ENCODE measurements at regions not wholly inside any gene's neighbourhood (a gene's known extent, or its start where the extent isn't known, plus 50 kb on each side); places are given as distances from the start of the nearest gene placed in this dataset.

DNA sequence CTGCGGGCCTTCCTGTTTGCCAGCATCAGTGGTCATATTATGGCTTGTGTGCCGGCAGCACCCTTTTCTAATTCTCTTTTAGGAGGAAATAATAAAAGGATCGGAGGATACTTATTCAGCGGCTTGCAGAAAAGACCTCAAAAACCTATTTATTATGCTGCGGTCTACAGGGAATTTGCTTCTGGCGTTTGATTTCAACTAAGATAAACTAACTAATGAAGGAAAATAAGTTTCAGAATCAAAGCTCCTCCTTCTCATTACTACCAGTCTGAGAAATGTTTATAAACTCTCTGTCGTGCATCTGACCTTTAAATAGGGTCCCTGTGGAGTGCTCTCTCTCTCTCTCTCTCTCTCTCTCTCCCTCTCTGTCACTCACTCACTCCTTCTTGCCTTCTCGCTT, 335.0 kb upstream of the GLI3 start:
- no peak for DNase-seq (ENCODE audit: extremely low read depth in 1 of 4, low spot score in 3 of 4)
- Histone ChIP-seq H4K20me1 (replicated peaks; ENCODE audit: control insufficient read depth, insufficient read depth, low read length) (no peaks in the 10 kb centered on the region), H3K9ac (ENCODE audit: insufficient read depth in 1 of 2, low read depth in 2 of 2, low read length in 2 of 2) (no peak overlapping the region), H3K4me2 (ENCODE audit: insufficient read depth, low read length) (no peak overlapping the region), H2AFZ (ENCODE audit: low read depth, low read length) (no peak overlapping the region), H3K79me2 (ENCODE audit: control insufficient read depth, insufficient read depth, low read length) (no peaks in the 10 kb centered on the region), H3K27me3 (ENCODE audit: control insufficient read depth in 2 of 2, insufficient read depth in 2 of 2, low read length in 2 of 2) (no peaks in the 10 kb centered on the region), H3K27ac (ENCODE audit: extremely low read depth, low read depth, low read length) (no peak overlapping the region), H3K9me3 (replicated peaks; ENCODE audit: control insufficient read depth, insufficient read depth, low read depth, low read length) (no peaks in the 10 kb centered on the region), H3K9me1 (ENCODE audit: control insufficient read depth, insufficient read depth, low read length) (no peaks in the 10 kb centered on the region), H3K4me1 (replicated peaks in 1 of 2; ENCODE audit: control insufficient read depth in 2 of 2, insufficient read depth in 2 of 2, low read length in 2 of 2) (no peaks in the 10 kb centered on the region), H3K4me3 (no peak overlapping the region), H3K36me3 (ENCODE audit: control insufficient read depth, insufficient read depth, low read length) (no peaks in the 10 kb centered on the region)
- POLR2A ChIA-PET: no interaction called here
- TF ChIP-seq, protein P1, sequence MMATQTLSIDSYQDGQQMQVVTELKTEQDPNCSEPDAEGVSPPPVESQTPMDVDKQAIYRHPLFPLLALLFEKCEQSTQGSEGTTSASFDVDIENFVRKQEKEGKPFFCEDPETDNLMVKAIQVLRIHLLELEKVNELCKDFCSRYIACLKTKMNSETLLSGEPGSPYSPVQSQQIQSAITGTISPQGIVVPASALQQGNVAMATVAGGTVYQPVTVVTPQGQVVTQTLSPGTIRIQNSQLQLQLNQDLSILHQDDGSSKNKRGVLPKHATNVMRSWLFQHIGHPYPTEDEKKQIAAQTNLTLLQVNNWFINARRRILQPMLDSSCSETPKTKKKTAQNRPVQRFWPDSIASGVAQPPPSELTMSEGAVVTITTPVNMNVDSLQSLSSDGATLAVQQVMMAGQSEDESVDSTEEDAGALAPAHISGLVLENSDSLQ (IDR thresholded peaks at IDR 0.05): no peak
- TF ChIP-seq CHD4 (IDR thresholded peaks at IDR 0.05; ENCODE audit: insufficient read depth, insufficient replicate concordance, low read depth, low read length, poor library complexity, severe bottlenecking) (no peak), CBX3 (IDR thresholded peaks at IDR 0.05; ENCODE audit: borderline replicate concordance in 1 of 2, low read length in 2 of 2) (no peak), ZNF232 (CRISPR knock-in tag; IDR thresholded peaks at IDR 0.05) (no peak), HEY1 (CRISPR knock-in tag; IDR thresholded peaks at IDR 0.05; ENCODE audit: borderline replicate concordance) (no peak), ZNF717 (CRISPR knock-in tag; IDR thresholded peaks at IDR 0.05) (no peak), SMAD4 (CRISPR knock-in tag; conservative IDR thresholded peaks at IDR 0.05) (no peak), POLR3A (IDR thresholded peaks at IDR 0.05; ENCODE audit: borderline replicate concordance, extremely low read depth, insufficient read depth, insufficient read length) (no peak), XRCC5 (IDR thresholded peaks at IDR 0.05; ENCODE audit: low read depth, low read length) (no peak), CBFB (CRISPR knock-in tag; IDR thresholded peaks at IDR 0.05) (no peak), MBD2 (IDR thresholded peaks at IDR 0.05; ENCODE audit: borderline replicate concordance, low read depth) (no peak), L3MBTL2 (IDR thresholded peaks at IDR 0.05) (no peak)
- TF ChIP-seq, protein P2, sequence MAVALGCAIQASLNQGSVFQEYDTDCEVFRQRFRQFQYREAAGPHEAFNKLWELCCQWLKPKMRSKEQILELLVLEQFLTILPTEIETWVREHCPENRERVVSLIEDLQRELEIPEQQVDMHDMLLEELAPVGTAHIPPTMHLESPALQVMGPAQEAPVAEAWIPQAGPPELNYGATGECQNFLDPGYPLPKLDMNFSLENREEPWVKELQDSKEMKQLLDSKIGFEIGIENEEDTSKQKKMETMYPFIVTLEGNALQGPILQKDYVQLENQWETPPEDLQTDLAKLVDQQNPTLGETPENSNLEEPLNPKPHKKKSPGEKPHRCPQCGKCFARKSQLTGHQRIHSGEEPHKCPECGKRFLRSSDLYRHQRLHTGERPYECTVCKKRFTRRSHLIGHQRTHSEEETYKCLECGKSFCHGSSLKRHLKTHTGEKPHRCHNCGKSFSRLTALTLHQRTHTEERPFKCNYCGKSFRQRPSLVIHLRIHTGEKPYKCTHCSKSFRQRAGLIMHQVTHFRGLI (CRISPR knock-in tag; IDR thresholded peaks at IDR 0.05): no peak
- TF ChIP-seq, protein P3, sequence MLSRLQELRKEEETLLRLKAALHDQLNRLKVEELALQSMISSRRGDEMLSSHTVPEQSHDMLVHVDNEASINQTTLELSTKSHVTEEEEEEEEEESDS (CRISPR knock-in tag; IDR thresholded peaks at IDR 0.05): no peak
- TF ChIP-seq, protein P4, sequence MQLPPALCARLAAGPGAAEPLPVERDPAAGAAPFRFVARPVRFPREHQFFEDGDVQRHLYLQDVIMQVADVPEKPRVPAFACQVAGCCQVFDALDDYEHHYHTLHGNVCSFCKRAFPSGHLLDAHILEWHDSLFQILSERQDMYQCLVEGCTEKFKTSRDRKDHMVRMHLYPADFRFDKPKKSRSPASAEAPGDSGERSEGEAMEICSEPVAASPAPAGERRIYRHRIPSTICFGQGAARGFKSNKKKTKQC (CRISPR knock-in tag; IDR thresholded peaks at IDR 0.05): no peak
- 4% methylated on average over 8 of the region's 8 CpGs for WGBS (ENCODE audit: insufficient coverage, low coverage, missing lambda C conversion rate)
- ATAC-seq: no peak
- CTCF ChIA-PET (ENCODE audit: low intra/inter-chr PET ratio): no interaction called here
- BruUV-seq (replicated peaks): no TSS peak
- in situ Hi-C loops (cut with MboI): no loop called here
- intact Hi-C loops (cut with micrococcal nuclease): no loop called here
- FAIRE-seq: no peak

All from K562 (cell line).